Pancreas (tissue), 10 donors: ENCODE measurements at regions not wholly inside any gene's neighbourhood (a gene's known extent, or its start where the extent isn't known, plus 50 kb on each side); places are given as distances from the start of the nearest gene placed in this dataset.
A peak's percentile ranks its signal among the peaks of the same experiment; 100 is the strongest.

Source experiments
- ATAC-seq, 4 donors: fragments of 200-7000 bp; cut with Tn5 transposase; one replicate each; pipeline versions ENCODE4 v1.8.0 to v1.9.1; 2020; ENCODE audit warnings: mild to moderate bottlenecking in 4 of 4, moderate library complexity in 4 of 4
- DNase-seq, 6 donors: peaks; one replicate each; pipeline ENCODE4 v3.0.0-alpha.2; 2020
- FAIRE-seq: peaks from 2 replicates; lab custom pipeline; 2012; peaks lifted over from hg19 to GRCh38; lab: Jason Lieb, UNC
- H3K27ac ChIP-seq, 4 donors: fragments of 200-600 bp; sonication (generic); 1 replicate in 3 of 4; 2 replicates in 1 of 4; pipeline versions ENCODE4 v1.5.0 to v1.8.0; 2020
- H3K27me3 ChIP-seq, 4 donors: fragments of 200-600 bp; one replicate each; pipeline ENCODE4 v1.8.0; 2021
- H3K36me3 ChIP-seq, 3 donors: fragments of 200-600 bp; sonication (generic) in 1 of 3; one replicate each; pipeline versions ENCODE4 v1.5.0 to v1.8.0; 2020 to 2021
- H3K4me1 ChIP-seq, 3 donors: fragments of 200-600 bp; one replicate each; pipeline ENCODE4 v1.8.0; 2021
- H3K4me3 ChIP-seq, 4 donors: fragments of 200-600 bp; sonication (generic) in 2 of 4; one replicate each; pipeline versions ENCODE4 v1.5.0 to v1.8.0; 2020 to 2021
- H3K9me3 ChIP-seq, 4 donors: fragments of 200-600 bp; one replicate each; pipeline ENCODE4 v1.8.0; 2021
- WGBS, 2 donors: extraction: QIAGEN DNeasy Blood & Tissue Kit; methylation state at CpG; one replicate each; pipeline ENCODE4 v1.1.7; 2013; 5-methylcytosine and 5-hydroxymethylcytosine counted together
- intact Hi-C, 3 donors: fragments of 100-400 bp; cut with DNase I; formaldehyde crosslinking; loops; one replicate each; pipeline versions ENCODE4 v1.11.1 to v1.14.2; 2022
- TF ChIP-seq, protein P1 (sequence below), 4 donors: fragments of 200-600 bp; sonication (generic) in 3 of 4; IDR thresholded peaks; one replicate each; pipeline versions ENCODE4 v1.5.0 to v1.8.0; 2021; ENCODE audit warnings: antibody characterized with exemption in 4 of 4
- donor health status: healthy with polysubstance abuse.
- donor health status: DM: no; HTN: no; CAD: no; lungs with moderate emphysema.
- donor health status: DM: no; HTN: no; CAD: no.
- donor health status: control.
- donor health status: control.
- donor health status: Bipolar disorder and iron deficiency.
- donor health status: DM: yes; HTN: yes; CAD: no.
- donor health status: DM: no; HTN: no; CAD: no.
- donor health status: DM: no; HTN: no; CAD: no.
- donor health status: DM: yes; HTN: yes; CAD: no.

DNA sequence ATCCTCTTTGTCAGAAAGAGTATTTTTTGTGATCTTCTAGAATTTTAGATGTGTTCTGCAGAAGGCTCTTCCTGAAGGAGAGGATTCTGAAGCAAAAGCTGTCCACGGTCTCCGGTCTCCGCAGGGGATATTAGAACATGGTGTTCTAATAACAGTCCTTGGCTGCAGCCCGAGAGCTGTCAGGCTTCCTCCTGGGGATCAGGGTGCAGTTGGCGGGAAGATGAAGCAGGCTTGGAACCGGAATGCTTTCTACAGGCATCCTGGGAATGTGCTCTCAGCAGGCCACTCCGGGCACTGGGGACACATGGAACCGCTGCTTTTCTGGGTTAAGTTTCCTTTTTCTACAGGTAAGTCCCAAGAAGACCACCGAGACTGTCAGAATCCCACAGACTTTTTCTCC, 118.6 kb upstream of the PARD3 start:
- TF ChIP-seq, protein P1, sequence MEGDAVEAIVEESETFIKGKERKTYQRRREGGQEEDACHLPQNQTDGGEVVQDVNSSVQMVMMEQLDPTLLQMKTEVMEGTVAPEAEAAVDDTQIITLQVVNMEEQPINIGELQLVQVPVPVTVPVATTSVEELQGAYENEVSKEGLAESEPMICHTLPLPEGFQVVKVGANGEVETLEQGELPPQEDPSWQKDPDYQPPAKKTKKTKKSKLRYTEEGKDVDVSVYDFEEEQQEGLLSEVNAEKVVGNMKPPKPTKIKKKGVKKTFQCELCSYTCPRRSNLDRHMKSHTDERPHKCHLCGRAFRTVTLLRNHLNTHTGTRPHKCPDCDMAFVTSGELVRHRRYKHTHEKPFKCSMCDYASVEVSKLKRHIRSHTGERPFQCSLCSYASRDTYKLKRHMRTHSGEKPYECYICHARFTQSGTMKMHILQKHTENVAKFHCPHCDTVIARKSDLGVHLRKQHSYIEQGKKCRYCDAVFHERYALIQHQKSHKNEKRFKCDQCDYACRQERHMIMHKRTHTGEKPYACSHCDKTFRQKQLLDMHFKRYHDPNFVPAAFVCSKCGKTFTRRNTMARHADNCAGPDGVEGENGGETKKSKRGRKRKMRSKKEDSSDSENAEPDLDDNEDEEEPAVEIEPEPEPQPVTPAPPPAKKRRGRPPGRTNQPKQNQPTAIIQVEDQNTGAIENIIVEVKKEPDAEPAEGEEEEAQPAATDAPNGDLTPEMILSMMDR (IDR thresholded peaks at IDR 0.05): no peak
- H3K27me3 ChIP-seq: no peaks in the 10 kb centered on the region
- H3K27ac ChIP-seq: no peak overlapping the region
- no peaks in the 10 kb centered on the region for H3K36me3 ChIP-seq
- ATAC-seq (peak in 3 of 4 donors; percentile 44 to 78 (median 50)), DNase-seq (peak in 3 of 6 donors; percentile 23 to 52 (median 47)), FAIRE-seq (no peak)
- no peaks in the 10 kb centered on the region for H3K4me1 ChIP-seq
- WGBS, 2 donors: 59% methylated on average over 9 of the region's 9 CpGs
- no peak overlapping the region for H3K4me3 ChIP-seq
- intact Hi-C loops: no loop called here
- no peaks in the 10 kb centered on the region for H3K9me3 ChIP-seq

DNA sequence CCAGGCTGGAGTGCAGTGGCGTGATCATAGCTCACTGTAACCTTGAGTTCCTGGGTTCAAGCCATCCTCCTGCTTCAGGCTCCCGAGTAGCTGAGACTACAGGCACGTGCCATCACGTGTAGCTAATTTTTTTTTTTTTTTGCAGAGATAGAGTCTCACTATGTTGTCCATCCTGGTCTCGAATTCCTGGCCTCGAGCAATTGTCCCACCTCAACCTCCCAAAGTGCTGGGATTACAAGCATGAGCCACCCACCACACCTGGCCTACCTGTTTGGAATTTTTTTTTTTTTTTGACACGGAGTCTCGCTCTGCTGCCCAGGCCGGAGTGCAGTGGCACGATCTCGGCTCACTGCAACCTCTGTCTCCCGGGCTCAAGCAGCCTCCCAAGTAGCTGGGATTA, 117.1 kb upstream of the PARD3 start:
- ATAC-seq: no peak
- intact Hi-C loops: no loop called here
- WGBS, 2 donors: 92 to 95% methylated on average over 12 of the region's 12 CpGs

DNA sequence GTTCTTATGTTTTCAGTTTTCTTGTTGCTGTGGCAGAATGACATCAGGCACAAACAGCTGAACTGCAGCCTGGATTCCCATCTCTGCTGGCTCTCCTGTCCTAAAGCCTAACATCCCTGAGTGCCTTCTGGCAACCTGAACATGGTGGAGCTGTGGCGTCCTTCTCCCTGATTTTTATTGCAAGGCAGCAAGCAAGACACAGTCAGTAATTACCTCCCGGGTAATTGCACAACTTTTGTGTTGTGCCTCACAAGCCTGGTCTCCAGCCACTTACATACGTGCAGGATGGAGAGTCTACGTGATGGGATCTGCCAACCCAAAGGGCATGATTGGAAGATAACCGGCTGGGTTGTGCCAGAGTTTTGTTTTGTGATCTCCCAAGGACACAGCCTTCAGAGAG, 116.1 kb upstream of the PARD3 start:
- Histone ChIP-seq H3K9me3 (no peaks in the 10 kb centered on the region), H3K4me3 (no peak overlapping the region), H3K4me1 (no peaks in the 10 kb centered on the region), H3K36me3 (no peaks in the 10 kb centered on the region), H3K27me3 (no peaks in the 10 kb centered on the region), H3K27ac (no peak overlapping the region)
- FAIRE-seq (no peak), DNase-seq (no peak), ATAC-seq (no peak)
- intact Hi-C loops: no loop called here
- TF ChIP-seq, protein P1 (IDR thresholded peaks at IDR 0.05): no peak
- 52 to 59% methylated on average over 5 of the region's 5 CpGs for WGBS, 2 donors

More for the DNA sequence above, 117.1 kb upstream of the PARD3 start:
- Histone ChIP-seq H3K27ac (no peak overlapping the region), H3K4me3 (no peak overlapping the region), H3K36me3 (no peaks in the 10 kb centered on the region), H3K27me3 (no peaks in the 10 kb centered on the region), H3K9me3 (no peaks in the 10 kb centered on the region), H3K4me1 (no peaks in the 10 kb centered on the region)
- TF ChIP-seq, protein P1 (IDR thresholded peaks at IDR 0.05): no peak
- DNase-seq (no peak), FAIRE-seq (no peak)

DNA sequence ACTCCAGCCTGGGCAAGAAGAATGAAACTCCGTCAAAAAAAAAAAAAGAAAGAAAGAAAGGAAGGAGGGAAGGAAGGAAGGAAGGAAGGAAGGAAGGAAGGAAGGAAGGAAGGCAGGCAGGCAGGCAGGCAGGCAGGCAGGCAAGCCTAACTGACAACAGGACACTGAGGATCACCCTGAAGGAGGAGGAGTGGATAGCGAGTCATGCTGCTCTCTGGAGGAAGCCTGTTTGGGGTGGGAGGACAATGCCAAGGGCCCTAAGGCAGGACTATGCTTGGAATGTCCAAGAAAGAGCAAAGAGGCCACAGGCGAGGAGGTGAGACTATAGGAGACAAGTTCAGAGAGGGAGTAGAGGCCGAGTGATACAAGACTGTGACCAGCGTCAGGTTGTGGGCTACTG, 107.0 kb upstream of the PARD3 start:
- TF ChIP-seq, protein P1 (IDR thresholded peaks at IDR 0.05): no peak
- Histone ChIP-seq H3K27me3 (no peaks in the 10 kb centered on the region), H3K36me3 (no peaks in the 10 kb centered on the region), H3K4me1 (no peaks in the 10 kb centered on the region), H3K27ac (no peak overlapping the region), H3K9me3 (no peaks in the 10 kb centered on the region), H3K4me3 (no peak overlapping the region)
- intact Hi-C loops: no loop called here
- WGBS, 2 donors: 86 to 91% methylated on average over 5 of the region's 5 CpGs
- FAIRE-seq: no peak
- ATAC-seq: no peak
- no peak for DNase-seq

DNA sequence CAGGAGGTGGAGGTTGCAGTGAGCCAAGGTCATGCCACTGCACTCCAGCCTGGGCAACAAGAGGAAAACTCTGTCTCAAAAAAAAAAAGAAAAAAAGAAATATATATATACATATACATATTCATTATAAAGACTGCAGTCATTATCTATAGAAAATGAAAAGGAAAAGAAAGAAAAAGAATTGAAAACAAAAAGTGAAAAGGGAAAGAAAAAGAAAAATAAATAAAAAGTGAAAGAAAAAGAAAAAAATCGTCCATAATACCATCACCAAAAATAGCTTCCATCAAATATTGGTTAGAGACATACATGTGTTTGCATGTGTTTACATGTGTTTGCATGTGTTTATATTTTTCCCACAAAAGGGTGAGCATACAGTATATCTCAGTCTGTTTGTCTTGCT, 105.5 kb upstream of the PARD3 start:
- Histone ChIP-seq H3K4me3 (no peak overlapping the region), H3K4me1 (no peaks in the 10 kb centered on the region), H3K27ac (no peak overlapping the region), H3K9me3 (no peaks in the 10 kb centered on the region), H3K27me3 (no peaks in the 10 kb centered on the region), H3K36me3 (no peaks in the 10 kb centered on the region)
- 65 to 83% methylated on average over 1 of the region's 1 CpG for WGBS, 2 donors
- DNase-seq (no peak), ATAC-seq (no peak), FAIRE-seq (no peak)
- TF ChIP-seq, protein P1 (IDR thresholded peaks at IDR 0.05): no peak
- intact Hi-C loops: no loop called here
